GM18907 (cell line): ENCODE measurements at regions not wholly inside any gene's neighbourhood (a gene's known extent, or its start where the extent isn't known, plus 50 kb on each side); places are given as distances from the start of the nearest gene placed in this dataset.

Experiments used
- ATAC-seq: cut with Tn5 transposase; IDR thresholded peaks from one replicate; pipeline ENCODE4 v1.9.1; 2021; ENCODE audit warnings: mild to moderate bottlenecking, moderate library complexity; ENCODE audit not compliant: unreplicated experiment

DNA sequence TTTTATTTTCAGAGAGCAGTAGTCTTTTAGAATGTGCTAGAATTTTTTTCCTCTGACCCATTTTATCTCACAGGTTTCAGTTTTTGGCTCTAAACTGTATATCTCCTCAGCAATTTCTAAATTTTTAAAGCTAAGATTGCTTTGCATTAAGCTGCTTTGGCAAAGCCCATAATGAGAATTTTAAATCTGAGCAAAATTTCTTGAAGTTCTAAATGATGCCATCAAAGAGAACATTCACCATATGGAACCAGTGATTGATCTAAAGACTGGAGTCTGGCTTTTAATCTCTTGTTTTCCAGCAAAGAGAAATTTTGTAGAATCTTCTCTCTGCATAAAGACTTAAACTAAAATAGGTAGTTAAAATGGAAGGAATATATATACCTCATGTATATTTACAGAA, 313.6 kb downstream of the TBC1D32 start:
- ATAC-seq, result no peak

DNA sequence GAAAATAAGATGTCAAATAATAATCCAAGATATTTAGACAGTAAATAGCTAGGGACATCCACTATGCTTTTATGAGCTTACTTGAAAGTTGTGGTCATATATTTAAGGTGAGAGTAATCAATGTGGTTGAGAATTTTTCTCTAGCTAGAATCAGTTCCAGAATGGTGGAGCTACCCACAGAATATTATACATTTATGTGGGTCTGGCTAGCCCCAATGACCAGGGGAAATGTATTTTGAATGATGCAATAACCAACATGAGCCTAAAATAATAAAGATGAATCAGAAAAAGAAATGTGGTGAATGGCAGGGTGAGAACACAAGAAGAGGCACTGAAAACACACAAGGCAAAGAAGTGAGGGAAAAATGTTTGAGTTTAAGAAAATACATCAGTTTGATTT, 325.7 kb downstream of the TBC1D32 start:
- no peak for ATAC-seq

DNA sequence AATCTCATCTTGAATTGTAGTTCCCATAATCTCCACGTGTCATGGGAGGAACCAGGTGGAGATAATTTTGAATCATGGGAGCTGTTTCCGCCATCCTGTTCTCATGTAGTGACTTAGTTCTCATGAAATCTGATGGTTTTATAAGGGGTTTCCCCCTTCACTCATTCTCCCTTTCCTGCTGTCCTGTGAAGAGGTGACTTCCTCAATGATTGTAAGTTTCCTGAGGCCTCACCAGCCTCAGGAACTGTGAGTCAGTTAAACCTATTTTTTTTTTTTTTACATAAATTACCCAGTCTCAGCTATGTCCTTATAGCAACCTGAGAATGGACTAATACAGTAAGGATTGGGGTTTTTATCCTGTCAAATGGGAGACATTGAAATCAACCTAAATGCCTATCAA, 328.3 kb downstream of the TBC1D32 start:
- ATAC-seq, result no peak

DNA sequence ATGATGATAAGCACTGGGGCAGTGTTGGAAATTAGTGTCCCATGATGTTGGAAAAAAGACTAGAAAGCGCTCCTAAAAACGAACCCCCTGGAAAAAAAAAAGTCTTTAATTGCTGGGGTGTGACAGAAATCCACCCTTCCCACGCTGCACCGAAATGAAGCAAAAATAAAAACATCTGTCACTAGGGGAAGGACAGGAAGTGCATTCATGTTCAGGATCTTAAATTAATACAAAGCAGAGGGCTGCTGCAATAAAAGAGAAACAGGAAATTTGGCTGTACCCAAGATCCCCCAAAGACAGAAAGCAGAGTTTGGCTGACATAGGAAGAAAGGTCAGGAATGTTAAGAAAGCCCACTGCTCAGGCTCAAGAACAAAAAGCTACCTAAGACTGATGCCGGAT, 333.9 kb downstream of the TBC1D32 start:
- ATAC-seq, result no peak

DNA sequence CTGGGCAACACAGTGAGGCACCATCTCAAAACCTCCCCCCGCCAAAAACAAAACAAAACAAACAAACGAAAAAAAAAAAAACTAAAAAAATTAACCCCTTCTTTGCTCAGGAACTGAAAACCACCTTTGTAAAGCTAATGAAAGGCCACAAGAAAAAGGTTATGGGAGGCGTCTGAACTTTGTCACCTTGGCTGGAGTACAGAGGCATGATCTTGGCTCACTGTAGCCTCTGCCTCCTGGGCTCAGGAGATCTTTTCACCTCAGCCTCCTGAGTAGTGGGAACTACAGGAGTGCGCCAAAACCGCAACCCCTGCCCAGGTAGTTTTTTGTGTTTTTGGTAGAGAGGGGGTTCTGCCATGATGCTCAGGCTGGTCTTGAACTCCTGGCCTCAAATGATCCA, 337.9 kb downstream of the TBC1D32 start:
- no peak for ATAC-seq

DNA sequence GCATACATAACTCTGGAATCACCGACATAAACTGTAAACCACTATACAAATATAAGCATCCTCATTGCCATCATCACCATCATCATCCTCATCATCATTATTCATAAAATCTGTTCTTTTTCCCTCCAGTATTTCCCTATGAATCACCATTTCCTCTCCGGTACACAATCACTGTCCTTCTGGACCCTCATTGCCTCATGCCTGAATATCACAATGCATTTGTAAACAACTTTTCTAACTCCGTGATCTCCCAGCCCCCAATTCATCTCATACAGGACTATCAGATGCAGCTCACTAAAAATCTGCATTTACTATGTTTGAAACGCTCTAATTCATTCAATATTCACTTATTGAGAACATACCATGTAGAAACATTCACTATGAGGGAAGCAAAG, 339.7 kb downstream of the TBC1D32 start:
- ATAC-seq, result no peak

DNA sequence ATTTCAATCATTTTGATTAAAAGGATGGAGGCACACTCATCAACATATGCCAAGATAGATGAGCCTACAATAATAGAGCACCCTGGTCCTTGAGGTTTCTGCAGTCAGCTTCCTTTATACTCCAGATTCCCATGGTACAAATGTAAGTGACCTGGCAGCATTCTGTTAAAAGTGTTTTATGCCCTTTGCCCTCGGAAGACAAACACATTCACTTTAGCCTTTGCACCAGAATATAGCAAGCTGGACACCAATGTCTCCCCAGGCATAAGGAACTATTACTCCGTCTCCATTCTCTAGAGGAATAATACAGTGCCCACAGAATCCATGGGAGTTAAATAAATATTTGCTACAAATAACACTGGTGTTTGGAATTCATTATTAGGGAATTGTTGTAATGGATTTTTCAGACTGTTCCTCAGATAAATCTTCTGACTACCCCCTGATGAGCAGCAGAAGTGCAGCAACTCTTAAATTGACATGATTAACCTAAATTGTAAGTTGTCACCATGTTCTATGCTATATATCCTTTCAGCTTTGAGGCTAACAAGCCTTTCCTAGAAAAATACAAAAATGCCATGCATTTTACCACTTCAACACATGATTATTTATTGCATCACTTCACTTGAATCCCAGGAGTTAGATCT, 340.2 kb downstream of the TBC1D32 start:
- ATAC-seq, result no peak

DNA sequence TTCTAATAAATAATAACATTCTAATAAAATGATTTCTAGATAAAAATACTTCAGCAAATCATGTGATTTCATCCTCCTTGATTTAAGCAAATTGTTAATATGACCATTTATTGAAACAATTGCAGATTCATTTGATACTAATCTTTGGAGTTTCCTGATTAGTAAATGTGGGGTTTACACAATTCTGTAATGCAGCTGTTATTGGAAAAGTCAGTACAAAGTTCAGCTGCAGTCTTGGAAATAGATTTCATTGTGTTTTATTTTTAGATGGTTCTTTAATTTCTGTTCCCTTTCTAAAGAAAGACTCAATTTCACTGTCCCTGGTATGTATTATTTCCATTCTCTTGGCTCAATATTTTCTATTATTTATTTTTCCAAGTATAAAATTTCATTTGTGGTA, 342.0 kb downstream of the TBC1D32 start:
- ATAC-seq, result no peak

DNA sequence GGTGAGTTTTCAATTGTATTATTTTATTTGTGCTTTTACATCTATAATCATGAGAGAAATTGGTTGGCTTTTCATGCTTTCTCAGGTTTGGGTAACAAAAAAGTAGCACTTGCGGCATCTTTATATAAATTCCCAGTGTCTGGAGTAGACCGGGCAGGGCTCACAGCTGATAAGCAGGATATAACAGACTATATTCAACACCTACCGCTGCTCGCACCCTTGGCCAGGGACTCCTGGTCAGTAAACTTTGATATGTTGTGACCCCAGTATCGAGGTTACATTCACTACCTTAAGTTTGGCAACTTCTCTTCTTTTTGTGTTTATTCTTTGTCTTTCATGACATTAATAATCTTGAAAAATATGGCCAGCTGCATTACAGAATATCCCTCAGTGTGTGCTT, 343.4 kb downstream of the TBC1D32 start:
- no peak for ATAC-seq

DNA sequence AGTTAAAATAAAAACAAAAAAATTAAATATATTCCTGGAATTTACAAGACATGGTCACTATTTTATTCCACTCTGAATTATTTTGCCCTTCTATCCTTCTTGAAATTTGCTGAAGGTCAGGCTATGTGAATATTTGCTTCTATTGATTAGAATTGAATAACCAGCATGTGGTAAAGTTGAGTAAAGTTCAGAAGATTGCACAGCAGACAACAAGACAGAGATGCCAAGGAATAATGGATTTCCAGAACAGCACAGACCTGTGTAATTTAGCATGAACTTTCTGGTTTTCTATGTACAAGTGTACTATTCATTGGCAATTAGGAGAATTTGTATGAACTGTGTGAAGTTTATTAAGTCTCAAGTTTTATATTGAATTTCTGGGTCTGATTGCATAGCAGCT, 352.4 kb downstream of the TBC1D32 start:
- no peak for ATAC-seq

DNA sequence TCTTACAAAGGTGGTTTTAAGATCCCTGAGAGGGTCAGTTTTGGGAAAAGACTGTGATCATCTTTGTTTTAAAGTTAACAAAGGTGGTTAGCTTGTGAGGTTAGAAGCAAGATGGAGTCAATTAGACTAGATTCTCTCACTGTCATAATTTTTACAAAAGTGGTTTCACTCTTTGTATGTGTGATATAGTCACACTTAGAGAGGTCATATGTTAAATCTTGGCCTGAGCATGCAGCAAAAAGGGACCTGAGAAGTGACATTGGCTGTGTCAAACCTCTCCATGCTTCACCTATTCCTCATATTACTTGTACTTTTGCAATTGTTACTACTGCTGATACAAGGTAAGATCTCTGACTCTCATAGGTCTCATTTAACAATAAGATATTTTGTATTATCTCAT, 368.0 kb downstream of the TBC1D32 start:
- ATAC-seq, result peak; percentile 46

DNA sequence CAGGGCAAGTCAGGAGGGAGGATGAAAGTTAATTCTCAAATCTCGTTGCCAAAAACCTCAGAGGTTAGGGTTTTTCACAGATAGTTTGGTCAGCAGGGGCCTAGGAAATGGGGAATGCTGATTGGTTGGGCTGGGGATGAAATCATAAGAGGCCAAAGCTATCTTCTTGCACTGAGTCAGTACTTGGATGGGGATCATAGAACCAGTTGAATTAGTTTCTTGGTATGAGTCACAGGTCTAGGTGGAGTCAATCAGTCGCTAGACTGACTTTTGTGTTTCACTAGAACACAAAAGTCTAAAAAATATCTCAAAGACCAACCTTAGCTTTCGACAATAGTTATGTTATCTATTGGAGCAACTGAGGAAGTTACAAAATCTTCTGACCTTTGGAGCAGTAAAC, 368.5 kb downstream of the TBC1D32 start:
- ATAC-seq, result peak; percentile 70

DNA sequence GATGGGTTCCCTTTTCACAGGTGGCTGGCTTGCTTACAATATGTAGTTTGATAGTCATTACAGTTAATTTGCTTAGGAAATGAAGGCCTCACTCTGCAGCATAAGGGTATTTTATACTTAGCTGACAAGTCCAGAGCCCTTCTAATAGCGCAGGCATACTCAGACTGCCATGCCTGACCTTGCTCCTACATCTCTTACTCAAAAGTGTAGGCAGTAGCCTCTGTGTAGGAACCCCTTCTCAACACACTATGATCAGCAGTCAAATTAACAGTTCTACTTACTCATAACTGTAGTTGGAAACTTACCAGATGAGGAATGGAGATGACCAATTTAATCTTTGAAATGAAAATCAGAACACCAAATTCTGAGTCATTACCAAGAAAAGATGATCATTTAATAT, 373.5 kb downstream of the TBC1D32 start:
- ATAC-seq, result peak; percentile 57

DNA sequence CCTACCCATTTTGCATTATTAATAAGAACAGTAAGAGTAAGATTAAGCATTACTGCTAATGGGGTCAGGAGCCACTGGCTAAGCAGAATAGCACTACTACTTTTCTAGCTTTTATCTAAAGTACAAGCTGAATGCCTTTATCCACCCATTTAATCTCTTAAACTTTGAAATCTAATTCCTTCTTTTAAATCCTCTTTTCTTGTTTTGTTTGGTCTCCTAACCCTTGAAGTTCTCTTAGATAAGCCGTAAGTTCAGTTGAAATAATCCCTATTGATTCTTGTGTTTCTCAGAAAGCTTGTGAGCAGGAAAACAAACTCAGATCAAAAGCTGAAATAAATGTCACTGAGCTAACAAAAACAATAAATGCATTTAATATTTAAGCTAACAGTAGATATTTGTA, 380.2 kb downstream of the TBC1D32 start:
- no peak for ATAC-seq

DNA sequence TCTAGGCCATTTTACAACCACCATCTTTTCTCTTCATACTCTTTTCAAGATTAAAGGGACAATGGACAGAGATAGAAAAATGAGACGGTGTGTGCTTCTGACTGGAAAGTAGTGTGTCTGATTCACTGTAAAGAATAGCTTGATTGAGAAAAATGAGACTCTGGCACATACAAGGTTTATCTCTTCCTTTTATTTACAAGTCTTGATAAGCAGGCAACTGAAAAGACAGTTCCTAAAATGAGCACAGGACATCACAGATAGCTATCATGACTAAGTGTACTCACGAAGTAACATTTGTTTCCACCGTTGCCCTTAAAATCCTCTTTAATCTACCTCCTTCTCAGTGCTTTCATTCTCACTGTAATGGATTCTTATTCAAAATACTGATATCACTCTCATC, 383.0 kb downstream of the TBC1D32 start:
- no peak for ATAC-seq

DNA sequence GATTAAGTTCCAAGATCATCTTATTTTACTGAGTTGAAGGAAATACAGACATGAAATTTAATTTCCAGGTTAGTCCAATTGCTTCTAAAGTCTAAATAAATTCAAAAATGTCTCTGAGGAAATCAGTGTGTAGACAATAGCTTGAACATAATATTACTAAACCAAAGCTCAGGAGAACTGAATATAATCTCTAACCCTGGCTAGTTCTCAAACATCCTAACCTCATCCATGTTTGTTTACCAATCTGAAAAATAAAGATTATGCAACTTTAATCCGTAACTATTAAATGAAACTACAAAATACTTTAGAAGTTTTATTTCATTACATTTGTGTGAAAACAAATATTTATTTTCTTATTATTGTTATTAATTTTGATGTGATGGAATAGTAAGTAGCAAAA, 387.2 kb downstream of the TBC1D32 start:
- ATAC-seq, result no peak

DNA sequence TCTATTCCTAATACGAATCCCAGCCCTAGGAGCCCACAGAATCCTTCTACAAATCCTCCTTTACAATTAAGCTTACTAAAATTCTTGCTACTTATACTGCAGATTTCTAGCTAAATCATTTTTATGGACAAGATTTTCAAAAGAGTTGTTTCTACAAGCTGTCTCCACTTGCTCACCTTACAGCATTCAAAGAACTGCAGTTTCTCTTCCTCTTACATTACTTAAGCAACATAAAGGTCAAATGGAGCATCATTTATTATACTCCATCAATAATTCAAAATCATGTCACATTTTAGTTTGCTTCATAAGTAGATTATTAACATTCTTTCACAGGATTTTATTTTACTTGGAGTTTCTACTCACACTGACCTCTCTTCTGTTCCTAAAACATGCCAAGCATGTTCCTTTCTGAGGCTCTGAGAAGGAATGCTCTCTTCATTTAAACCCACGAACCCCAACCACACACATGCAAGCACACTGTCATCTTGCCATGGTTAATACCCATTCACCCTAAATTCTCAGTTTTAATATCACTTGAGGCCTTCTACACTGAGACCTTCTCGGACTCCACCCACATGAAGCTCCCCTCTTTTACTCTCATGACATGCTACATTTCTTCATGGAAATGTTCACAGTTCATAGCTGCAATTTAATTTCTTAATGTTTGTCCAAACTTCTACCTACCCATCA, 388.2 kb downstream of the TBC1D32 start:
- peak; percentile 80 for ATAC-seq

DNA sequence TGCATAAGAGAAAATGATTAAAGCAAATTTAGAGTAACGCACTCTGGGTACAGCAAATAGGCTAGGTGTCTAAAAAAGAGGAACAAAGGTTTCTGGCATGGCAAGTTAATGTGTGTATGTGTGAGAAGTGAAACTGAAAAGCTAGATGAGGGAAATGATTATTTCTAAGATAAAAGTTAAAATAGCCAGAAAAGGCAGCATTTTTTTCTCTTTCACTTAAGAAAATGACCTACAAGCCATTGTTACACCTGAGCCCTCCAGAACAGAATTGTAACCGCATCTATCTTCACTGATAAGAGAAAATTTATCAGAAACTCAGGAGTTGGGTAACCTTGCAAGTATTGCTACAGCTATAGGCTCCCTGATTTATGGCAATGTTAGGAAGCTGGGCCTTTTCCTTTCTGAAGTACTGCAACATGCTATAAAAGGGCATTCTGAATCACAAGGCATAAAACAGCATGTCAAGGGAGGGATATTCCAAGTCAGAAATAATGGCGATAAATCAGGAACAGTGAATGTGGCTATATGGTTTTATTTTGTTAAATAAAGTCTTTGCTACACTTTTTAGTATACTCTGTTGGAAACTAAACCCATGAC, 395.3 kb downstream of the TBC1D32 start:
- ATAC-seq, result peak; percentile 98

DNA sequence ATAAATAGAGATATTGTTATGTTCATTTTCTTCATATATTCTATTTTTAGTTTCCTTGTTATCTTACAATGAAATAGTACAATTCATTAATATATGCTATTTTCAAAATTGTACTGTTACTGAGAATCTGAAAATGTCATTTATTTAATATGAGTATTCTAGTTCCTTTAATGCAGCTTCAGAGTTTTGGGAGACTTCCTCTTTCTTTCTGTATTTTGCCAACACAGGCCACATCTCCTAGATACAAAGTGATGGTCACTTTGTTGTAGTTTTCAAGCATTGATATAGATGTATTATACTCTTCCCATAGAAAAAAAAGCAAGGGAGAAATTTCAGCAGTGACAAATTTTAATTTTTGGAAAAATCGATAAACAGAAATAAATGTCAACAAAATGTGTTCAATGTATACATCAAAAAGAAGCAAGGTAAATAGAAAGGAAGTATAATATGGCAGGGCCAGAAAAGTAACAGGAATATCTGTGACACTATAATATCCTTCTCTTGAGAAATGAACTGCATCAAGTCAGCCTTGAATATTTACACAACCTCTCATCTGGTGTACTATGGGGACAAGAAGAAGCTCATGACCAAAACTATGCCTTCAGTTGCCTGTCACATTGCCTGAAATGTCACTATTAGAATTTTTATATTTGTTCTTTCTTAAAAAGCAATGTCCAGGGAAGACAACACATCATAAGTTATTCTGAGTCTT, 396.0 kb downstream of the TBC1D32 start:
- ATAC-seq, result peak; percentile 61

DNA sequence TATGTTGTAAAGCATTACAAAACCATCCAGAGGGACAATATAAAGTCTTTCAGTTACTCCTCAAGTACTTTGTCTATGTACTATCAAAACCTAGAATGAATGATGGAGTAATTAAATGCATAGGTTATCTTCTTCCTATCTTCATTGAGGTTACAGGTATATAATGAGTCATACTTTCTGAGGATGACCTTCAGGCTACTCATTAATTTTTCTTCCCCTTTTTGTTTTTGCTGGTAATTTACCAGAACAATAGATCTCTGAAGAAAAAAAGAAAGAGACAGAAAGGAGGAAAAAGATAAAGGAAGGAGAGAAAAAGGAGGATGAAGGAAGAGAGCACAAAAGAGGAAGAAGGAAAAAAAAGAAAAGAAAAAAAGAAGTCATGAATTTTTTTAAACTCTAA, 398.4 kb downstream of the TBC1D32 start:
- peak; percentile 57 for ATAC-seq

DNA sequence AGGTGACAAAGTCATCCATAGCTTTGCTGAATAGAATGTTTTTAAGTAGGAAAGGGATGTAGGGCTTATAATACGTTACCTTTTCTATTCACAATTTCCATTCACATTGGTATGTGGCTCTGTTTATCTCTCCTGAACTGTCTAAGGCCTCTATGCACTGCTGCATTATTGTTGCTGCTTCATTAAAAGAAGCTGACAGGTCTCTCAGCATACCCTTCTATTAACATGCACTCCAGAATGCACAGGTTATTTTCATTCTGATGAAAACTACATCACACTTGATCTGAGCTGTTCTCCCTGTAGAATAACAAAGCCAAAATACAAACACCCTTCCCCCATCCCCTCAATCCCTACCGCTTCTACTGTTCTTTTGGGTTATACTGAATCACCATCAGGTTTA, 399.3 kb downstream of the TBC1D32 start:
- ATAC-seq, result no peak
